Coronary artery (tissue), 2 donors: ENCODE measurements at regions not wholly inside any gene's neighbourhood (a gene's known extent, or its start where the extent isn't known, plus 50 kb on each side); places are given as distances from the start of the nearest gene placed in this dataset.

Source experiments
- DNase-seq: peaks from one replicate; pipeline ENCODE4 v3.0.0-alpha.2; 2017; ENCODE audit warnings: low spot score
- H3K27ac ChIP-seq, 2 donors: fragments of 200-600 bp; sonication (generic); one replicate each; pipeline ENCODE4 v1.5.1; 2016 to 2019
- H3K4me3 ChIP-seq: fragments of 200-600 bp; sonication (generic); 2 replicates; pipeline ENCODE4 v1.5.1; 2016; ENCODE audit warnings: mild to moderate bottlenecking, moderate library complexity
- CTCF ChIP-seq: fragments of 200-600 bp; sonication (generic); IDR thresholded peaks from one replicate; pipeline ENCODE4 v1.5.1; 2019; ENCODE audit warnings: antibody characterized with exemption

- DNase-seq = no peak
- TF ChIP-seq CTCF = no peak
- no peak overlapping the region for H3K27ac ChIP-seq
- no peak overlapping the region for H3K4me3 ChIP-seq
These were observed 313.4 kb downstream of the BUD13 start for GRCh38 chr11:116459185-116460045.

- no peak for TF ChIP-seq CTCF
- Histone ChIP-seq H3K27ac (no peak overlapping the region), H3K4me3 (no peak overlapping the region)
- DNase-seq = no peak
These were observed 314.2 kb downstream of the BUD13 start for GRCh38 chr11:116458546-116458945.

GRCh38 chr11:116457336-116458007 is 315.3 kb downstream of the BUD13 start:
- Histone ChIP-seq H3K4me3 (no peak overlapping the region), H3K27ac (no peak overlapping the region)
- no peak for DNase-seq
- no peak for TF ChIP-seq CTCF

GRCh38 chr11:116454951-116455350 is 317.8 kb downstream of the BUD13 start:
- H3K4me3 ChIP-seq = no peak overlapping the region
- no peak overlapping the region for H3K27ac ChIP-seq
- TF ChIP-seq CTCF = no peak
- DNase-seq = no peak

DNA sequence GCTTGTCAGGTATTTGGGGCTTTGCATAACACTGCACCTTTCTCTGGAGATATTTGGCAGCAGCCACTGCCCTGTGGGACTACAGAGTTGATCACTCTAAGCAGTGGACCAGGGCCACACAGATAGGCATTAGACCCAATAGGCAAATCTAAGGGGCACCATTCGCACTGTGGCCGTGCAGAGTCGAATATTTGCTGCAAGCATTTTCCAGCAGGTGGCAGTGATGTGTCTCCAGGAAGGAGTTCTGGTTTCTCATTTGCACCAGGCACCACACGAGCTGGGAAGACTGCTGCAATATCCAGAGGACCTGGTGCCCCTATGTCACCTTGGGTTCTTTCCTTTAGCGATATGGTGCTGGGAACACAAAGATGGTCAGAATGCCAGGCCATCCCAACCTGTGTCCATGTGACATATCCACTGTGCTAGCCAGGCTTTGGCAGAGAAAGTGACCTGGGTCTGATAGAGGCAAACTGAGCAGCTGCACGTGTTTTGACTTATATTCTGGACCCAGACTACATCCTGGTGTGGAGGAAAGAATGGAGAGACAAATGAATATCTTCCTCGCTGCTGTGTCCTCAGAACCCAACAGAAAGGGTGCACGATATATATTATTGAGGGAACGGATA is 318.7 kb downstream of the BUD13 start:
- H3K4me3 ChIP-seq = no peak overlapping the region
- H3K27ac ChIP-seq = no peak overlapping the region
- no peak for DNase-seq
- TF ChIP-seq CTCF = no peak

DNA sequence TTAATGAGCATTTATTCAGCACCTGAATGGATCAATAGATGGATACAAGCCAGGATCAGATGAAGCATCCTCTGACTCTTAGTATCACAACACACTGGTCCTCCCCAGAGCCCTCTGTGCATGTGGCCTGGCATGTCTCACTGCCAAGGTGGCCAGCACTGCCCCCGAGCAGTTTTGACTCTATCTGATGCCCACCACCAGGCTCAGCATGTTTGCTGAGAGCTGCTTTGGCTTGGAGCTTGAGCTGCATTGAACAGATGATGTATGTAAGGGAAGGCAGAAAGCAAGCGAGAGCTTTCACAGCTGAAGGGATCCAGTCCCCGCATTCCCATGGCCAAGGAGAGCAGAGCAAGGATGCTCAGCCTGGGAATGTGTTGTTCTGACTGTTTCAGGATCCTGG is 320.3 kb downstream of the BUD13 start:
- no peak for TF ChIP-seq CTCF
- DNase-seq = no peak
- Histone ChIP-seq H3K27ac (no peak overlapping the region), H3K4me3 (no peak overlapping the region)
